Motor neuron (in vitro differentiated cells): ENCODE measurements at regions not wholly inside any gene's neighbourhood (a gene's known extent, or its start where the extent isn't known, plus 50 kb on each side); places are given as distances from the start of the nearest gene placed in this dataset.

Experiments
- ATAC-seq, 8 experiments: fragments of 200-7000 bp; cut with Tn5 transposase; replicated peaks in 6 of 8; 2 replicates each; pipeline ENCODE4 v1.8.0; 2021; ENCODE audit warnings: mild to moderate bottlenecking in 8 of 8, moderate library complexity in 8 of 8
- H3K27ac ChIP-seq, 2 donors: fragments of 250-450 bp; sonication (Bioruptor Pico); 2 replicates each; pipeline ENCODE4 v1.9.0; 2021; ENCODE audit warnings: antibody characterized with exemption in 2 of 2, mild to moderate bottlenecking in 2 of 2, moderate library complexity in 1 of 2
- H3K4me1 ChIP-seq, 2 donors: fragments of 250-450 bp; sonication (Bioruptor Pico); replicated peaks in 1 of 2; 2 replicates each; pipeline ENCODE4 v1.6.1; 2021; ENCODE audit warnings: antibody characterized with exemption in 2 of 2, mild to moderate bottlenecking in 2 of 2, moderate library complexity in 1 of 2
- H3K4me3 ChIP-seq, 5 donors: fragments of 250-450 bp; sonication (Bioruptor Pico); 2 replicates each; pipeline ENCODE4 v1.9.0; 2021; ENCODE audit warnings: antibody characterized with exemption in 5 of 5, mild to moderate bottlenecking in 5 of 5, moderate library complexity in 4 of 5
- WGBS, 10 experiments: fragments of 450-650 bp; shearing (Covaris generic); methylation state at CpG; one replicate each; pipeline ENCODE4 v1.0.0; 2022; 5-methylcytosine and 5-hydroxymethylcytosine counted together
- in situ Hi-C, 9 experiments: fragments of 400-800 bp; cut with MboI; loops; one replicate each; pipeline ENCODE4 v1.15.0; 2021; ENCODE audit warnings: low sequenced_read_pairs in 9 of 9, low pct_unique_long_range_greater_than_20kb in 2 of 9; ENCODE audit not compliant: unreplicated experiment in 9 of 9

GRCh38 chr6:104591573-104592334 is 268.0 kb downstream of the HACE1 start:
- Histone ChIP-seq H3K4me3 (no peak overlapping the region), H3K4me1 (peaks cover 0 to 3% of the 10 kb centered on the region in 2 donors), H3K27ac (no peak overlapping the region)
- 13 to 100% (median 83%) methylated on average over 1 to 2 of the region's 2 CpGs; no CpG with 5 or more reads in 1 of the 10 experiments for WGBS, 10 experiments
- in situ Hi-C loops: no loop called here
- peak in 6 of 8 experiments; percentile 27 to 92 (median 64) for ATAC-seq

- ATAC-seq: peak in 1 of 8 experiments; percentile 88
- Histone ChIP-seq H3K4me1 (peaks cover 0 to 3% of the 10 kb centered on the region in 2 donors), H3K4me3 (no peak overlapping the region), H3K27ac (no peak overlapping the region)
- in situ Hi-C loops: no loop called here
Measured at GRCh38 chr6:104589940-104590339, 269.8 kb downstream of the HACE1 start.

GRCh38 chr6:104585646-104586045 is 274.1 kb downstream of the HACE1 start:
- no peak overlapping the region for H3K27ac ChIP-seq
- no peak for ATAC-seq
- WGBS, 10 experiments: 19 to 100% (median 54%) methylated on average over 1 to 2 of the region's 2 CpGs
- in situ Hi-C loops: no loop called here
- H3K4me3 ChIP-seq: no peak overlapping the region
- no peaks in the 10 kb centered on the region for H3K4me1 ChIP-seq

GRCh38 chr6:104580452-104580851 is 279.3 kb downstream of the HACE1 start:
- no peak for ATAC-seq
- no peaks in the 10 kb centered on the region for H3K4me1 ChIP-seq
- H3K27ac ChIP-seq: no peak overlapping the region
- H3K4me3 ChIP-seq: no peak overlapping the region
- in situ Hi-C loops: no loop called here

- H3K27ac ChIP-seq: no peak overlapping the region
- WGBS, 10 experiments: 0 to 100% (median 74%) methylated on average over 1 to 5 of the region's 5 CpGs; no CpG with 5 or more reads in 1 of the 10 experiments
- in situ Hi-C loops: no loop called here
- H3K4me3 ChIP-seq: no peak overlapping the region
- H3K4me1 ChIP-seq: no peaks in the 10 kb centered on the region
- peak in 2 of 8 experiments; percentile 68 to 93 for ATAC-seq
Measured at GRCh38 chr6:104579310-104579863, 280.3 kb downstream of the HACE1 start.

GRCh38 chr6:104575536-104575935 is 284.2 kb downstream of the HACE1 start:
- ATAC-seq: no peak
- in situ Hi-C loops: no loop called here
- no peak overlapping the region for H3K4me3 ChIP-seq

GRCh38 chr6:104574135-104574750 is 285.5 kb downstream of the HACE1 start:
- no peak overlapping the region for H3K27ac ChIP-seq
- no peak for ATAC-seq
- no peak overlapping the region for H3K4me3 ChIP-seq
- no peaks in the 10 kb centered on the region for H3K4me1 ChIP-seq
- in situ Hi-C loops: no loop called here
- WGBS, 10 experiments: 0 to 100% (median 87%) methylated on average over 1 of the region's 1 CpG; no CpG with 5 or more reads in 4 of the 10 experiments

More at GRCh38 chr6:104575536-104575935, 284.2 kb downstream of the HACE1 start:
- H3K4me1 ChIP-seq: no peaks in the 10 kb centered on the region
- no peak overlapping the region for H3K27ac ChIP-seq

GRCh38 chr6:104573350-104573749 is 286.4 kb downstream of the HACE1 start:
- 14 to 100% (median 80%) methylated on average over 1 to 3 of the region's 3 CpGs; no CpG with 5 or more reads in 1 of the 10 experiments for WGBS, 10 experiments
- ATAC-seq: peak in 3 of 8 experiments; percentile 78 to 84 (median 82)
- Histone ChIP-seq H3K4me1 (no peaks in the 10 kb centered on the region), H3K27ac (no peak overlapping the region), H3K4me3 (no peak overlapping the region)
- in situ Hi-C loops: no loop called here

GRCh38 chr6:104572901-104573300 is 286.8 kb downstream of the HACE1 start:
- 0 to 100% (median 53%) methylated on average over 1 to 4 of the region's 4 CpGs; no CpG with 5 or more reads in 1 of the 10 experiments for WGBS, 10 experiments
- Histone ChIP-seq H3K27ac (no peak overlapping the region), H3K4me3 (no peak overlapping the region), H3K4me1 (no peaks in the 10 kb centered on the region)
- in situ Hi-C loops: no loop called here
- no peak for ATAC-seq

GRCh38 chr6:104566411-104566810 is 293.3 kb downstream of the HACE1 start:
- no peak for ATAC-seq
- no peaks in the 10 kb centered on the region for H3K4me1 ChIP-seq
- WGBS, 10 experiments: 14 to 100% (median 78%) methylated on average over 1 to 3 of the region's 3 CpGs; no CpG with 5 or more reads in 1 of the 10 experiments

GRCh38 chr6:104563306-104563705 is 296.4 kb downstream of the HACE1 start:
- WGBS, 10 experiments: 14 to 94% (median 75%) methylated on average over 1 to 3 of the region's 3 CpGs
- no peak overlapping the region for H3K27ac ChIP-seq
- no peaks in the 10 kb centered on the region for H3K4me1 ChIP-seq
- no peak overlapping the region for H3K4me3 ChIP-seq
- in situ Hi-C loops: no loop called here
- no peak for ATAC-seq

More at GRCh38 chr6:104566411-104566810, 293.3 kb downstream of the HACE1 start:
- Histone ChIP-seq H3K27ac (no peak overlapping the region), H3K4me3 (no peak overlapping the region)
- in situ Hi-C loops: no loop called here

GRCh38 chr6:104559435-104560202 is 300.1 kb downstream of the HACE1 start:
- ATAC-seq: no peak
- WGBS, 10 experiments: 17 to 100% (median 80%) methylated on average over 2 to 3 of the region's 3 CpGs
- no peaks in the 10 kb centered on the region for H3K4me1 ChIP-seq
- H3K4me3 ChIP-seq: no peak overlapping the region
- H3K27ac ChIP-seq: no peak overlapping the region
- in situ Hi-C loops: no loop called here

- Histone ChIP-seq H3K4me3 (no peak overlapping the region), H3K27ac (no peak overlapping the region), H3K4me1 (no peaks in the 10 kb centered on the region)
- no peak for ATAC-seq
- in situ Hi-C loops: no loop called here
- 0 to 100% (median 94%) methylated on average over 1 to 3 of the region's 3 CpGs; no CpG with 5 or more reads in 2 of the 10 experiments for WGBS, 10 experiments
Measured at GRCh38 chr6:104558746-104559145, 301.0 kb downstream of the HACE1 start.
